ENCODE measurements at regions not wholly inside any gene's neighbourhood (a gene's known extent, or its start where the extent isn't known, plus 50 kb on each side); places are given as distances from the start of the nearest gene placed in this dataset.
"Not testable (repeated sequence)": the region's sequence is repeated elsewhere in the genome, so short reads cannot be mapped to it uniquely, and the experiment has no call there.

DNA sequence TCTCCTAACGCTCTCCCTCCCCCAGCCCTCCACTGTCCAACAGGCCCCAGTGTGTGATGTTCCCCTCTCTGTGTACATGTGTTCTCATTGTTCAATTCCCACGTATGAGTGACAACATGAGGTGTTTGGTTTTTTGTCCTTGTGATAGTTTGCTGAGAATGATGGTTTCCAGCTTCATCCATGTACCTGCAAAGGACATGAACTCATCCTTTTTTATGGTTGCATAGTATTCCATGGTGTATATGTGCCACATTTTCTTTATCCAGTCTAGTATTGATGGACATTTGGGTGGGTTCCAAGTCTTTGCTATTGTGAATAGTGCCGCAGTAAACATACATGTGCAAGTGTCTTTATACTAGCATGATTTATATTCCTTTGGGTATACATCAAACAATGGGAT, 347.4 kb downstream of the MAGEE1 start:
- not testable (repeated sequence) for DNase-seq (ENCODE audit: low read depth, low spot score)

DNA sequence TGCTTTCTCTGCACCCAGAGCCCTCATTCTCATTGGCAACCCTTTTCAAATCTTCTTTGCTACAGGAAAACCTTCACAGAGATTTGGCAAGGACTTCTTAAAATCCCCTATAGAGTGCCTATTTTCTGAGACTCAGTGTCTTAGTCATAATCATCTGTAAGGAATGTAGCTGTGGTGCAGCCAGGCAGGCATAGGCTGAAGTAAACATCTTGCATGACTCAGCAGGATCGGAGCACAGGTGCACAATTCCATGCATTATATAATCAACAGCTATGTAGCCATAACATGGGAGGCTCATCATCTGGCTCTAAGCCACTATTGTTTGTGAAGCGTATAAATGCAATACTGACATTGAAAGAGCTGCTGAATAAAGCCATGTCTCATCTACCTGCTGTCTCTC, 368.8 kb downstream of the MAGEE1 start:
- DNase-seq (ENCODE audit: low read depth, low spot score), result no peak

DNA sequence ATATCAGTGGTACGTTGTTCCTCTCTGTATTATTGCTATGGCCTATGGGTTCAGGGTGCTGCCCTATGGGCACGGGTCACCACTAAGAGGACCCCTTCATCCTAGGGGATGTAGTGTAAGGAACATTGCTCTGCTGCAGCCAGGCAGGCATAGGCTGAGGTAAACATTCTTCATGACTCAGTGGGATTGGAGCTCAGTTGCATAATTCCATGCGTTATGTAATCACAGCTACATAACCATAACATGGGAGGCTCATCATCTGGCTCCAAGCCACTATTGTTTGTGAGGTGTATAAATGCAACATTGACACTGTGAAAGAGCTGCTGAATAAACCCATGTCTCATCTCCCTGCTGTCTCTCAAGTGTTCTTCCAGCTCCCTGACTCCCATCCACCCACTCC, 375.2 kb downstream of the MAGEE1 start:
- no peak for DNase-seq (ENCODE audit: low read depth, low spot score)

DNA sequence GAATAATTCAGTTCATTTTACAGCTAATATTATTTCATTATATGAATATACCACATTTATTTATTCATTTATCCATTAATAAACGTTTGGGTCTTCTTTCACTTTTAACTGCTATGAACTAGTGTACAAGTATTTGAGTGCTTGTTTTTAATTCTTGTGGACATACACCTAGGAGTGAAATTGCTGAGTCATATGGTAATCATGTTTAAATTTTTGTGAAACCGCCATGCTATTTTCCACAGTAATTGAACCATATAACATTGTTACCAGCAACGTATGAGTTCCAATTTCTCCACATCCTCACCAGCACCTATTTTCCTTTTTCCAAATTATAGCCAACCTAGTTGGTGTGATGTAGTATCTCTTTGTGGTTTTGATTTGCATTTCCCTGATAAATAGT, 388.2 kb downstream of the MAGEE1 start:
- DNase-seq (ENCODE audit: low read depth, low spot score), result no peak

DNA sequence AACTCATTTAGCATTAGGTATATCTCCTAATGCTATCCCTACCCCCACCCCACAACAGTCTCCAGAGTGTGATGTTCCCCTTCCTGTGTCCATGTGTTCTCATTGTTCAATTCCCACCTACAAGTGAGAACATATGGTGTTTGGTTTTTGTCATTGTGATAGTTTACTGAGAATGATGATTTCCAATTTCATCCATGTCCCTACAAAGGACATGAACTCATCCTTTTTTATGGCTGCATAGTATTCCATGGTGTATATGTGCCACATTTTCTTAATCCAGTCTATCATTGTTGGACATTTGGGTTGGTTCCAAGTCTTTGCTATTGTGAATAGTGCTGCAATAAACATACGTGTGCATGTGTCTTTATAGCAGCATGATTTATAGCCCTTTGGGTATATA, 389.8 kb downstream of the MAGEE1 start:
- not testable (repeated sequence) for DNase-seq (ENCODE audit: low read depth, low spot score)

DNA sequence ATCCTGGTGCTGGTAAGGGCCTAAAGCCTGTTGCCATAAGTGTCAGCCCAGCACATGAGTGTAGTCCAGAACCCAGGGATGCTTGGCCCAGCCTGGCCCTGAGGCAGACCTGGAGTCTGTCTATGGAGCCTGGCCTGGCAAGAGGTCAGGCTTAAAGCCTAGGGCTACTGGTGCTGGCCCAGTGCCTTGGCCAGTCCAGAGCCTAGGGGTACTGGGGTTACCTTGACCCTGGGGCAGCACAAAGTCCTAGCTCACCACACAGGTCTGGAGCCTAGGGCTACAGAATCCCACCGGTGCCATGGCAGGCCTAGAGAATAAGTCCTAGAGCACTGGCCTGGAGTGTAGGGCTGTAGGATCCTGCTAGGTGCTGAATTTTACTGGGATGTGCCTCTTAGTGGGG, 393.8 kb downstream of the MAGEE1 start:
- DNase-seq (ENCODE audit: low read depth, low spot score), result no peak

DNA sequence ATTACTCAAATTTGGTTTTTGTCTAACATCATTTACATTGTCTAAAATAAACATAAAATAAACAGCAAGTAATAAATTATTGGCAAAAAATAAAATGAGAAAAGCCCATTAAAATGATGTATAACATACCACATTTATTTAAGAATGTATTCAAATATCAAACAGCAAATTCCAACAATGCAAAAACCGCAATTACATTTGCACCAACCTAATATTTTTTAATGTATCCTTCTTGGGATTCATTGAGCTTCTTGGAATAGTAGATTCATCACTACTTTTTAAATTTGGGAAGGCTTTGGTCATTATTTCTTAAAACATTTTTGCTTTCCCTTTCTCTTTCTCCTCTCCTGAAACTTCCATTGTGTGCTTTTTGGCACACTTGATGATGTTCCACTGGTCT, 400.2 kb downstream of the MAGEE1 start:
- no peak for DNase-seq (ENCODE audit: low read depth, low spot score)

DNA sequence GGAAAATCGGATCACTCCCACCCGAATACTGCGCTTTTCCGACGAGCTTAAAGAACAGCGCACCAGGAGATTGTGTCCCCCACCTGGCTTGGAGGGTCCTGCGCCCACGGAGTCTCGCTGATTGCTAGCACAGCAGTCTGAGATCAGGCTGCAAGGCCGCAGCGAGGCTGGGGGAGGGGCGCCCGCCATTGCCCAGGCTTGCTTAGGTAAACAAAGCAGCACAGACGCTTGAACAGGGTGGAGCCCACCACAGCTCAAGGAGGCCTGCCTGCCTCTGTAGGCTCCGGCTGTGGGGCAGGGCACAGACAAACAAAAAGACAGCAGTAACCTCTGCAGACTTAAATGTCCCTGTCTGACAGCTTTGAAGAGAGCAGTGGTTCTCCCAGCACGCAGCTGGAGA, 413.4 kb downstream of the MAGEE1 start:
- not testable (repeated sequence) for DNase-seq (ENCODE audit: low read depth, low spot score)

DNA sequence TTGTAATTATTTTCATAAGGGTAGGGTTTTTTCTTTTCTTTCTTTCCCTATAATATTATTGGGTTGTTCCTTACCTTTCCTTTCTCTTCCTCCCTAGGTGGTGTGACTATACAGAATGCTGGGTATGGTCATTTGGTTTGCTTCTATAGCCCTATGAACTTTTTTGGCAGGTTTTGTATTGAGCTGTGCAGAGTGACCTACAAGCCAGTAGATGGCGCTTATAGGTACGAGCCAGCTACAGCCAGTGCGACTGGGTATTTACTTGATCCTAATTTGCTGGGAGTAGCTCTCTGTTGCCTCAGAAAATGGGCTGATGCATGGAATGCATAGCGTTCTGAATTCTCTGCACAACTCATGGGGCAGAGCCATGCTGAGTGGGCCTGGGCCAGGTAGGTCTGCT, 423.3 kb downstream of the MAGEE1 start:
- DNase-seq (ENCODE audit: low read depth, low spot score), result no peak

DNA sequence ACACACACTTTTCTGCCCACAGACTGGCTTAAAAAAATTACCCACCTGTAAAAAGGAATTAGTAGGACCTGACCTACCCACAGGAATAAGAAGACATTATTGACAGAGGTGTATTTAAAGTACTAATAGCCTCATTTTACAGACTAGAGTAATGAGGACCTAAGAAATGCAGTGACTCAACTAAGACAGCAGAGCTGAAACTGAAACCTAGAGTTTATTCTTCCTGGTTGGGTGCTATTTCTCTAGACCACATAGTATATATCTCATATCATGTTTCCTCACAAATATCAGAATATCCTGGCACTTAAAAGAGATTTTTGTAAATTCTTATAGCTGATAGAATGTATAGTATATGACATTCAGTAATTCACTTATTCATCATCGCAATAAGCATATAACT, 435.0 kb downstream of the MAGEE1 start:
- DNase-seq (ENCODE audit: low read depth, low spot score), result no peak

DNA sequence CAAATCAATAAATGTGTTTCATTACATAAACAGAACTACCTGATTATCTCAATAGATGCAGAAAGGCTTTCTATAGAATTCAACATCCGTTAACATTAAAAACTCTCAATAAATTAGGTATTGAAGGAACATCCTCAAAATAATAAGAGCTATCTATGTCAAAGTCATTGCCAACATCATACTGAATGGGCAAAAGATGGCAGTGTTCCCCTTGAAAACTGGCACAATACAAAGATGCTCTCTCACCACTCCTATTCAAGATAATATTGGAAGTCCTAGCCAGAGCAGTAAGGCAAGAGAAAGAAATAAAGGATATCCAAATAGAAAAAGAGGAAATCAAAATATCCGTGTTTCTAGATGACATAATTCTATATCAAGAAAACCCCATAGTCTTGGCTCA, 466.4 kb downstream of the MAGEE1 start:
- DNase-seq (ENCODE audit: low read depth, low spot score), result no peak

DNA sequence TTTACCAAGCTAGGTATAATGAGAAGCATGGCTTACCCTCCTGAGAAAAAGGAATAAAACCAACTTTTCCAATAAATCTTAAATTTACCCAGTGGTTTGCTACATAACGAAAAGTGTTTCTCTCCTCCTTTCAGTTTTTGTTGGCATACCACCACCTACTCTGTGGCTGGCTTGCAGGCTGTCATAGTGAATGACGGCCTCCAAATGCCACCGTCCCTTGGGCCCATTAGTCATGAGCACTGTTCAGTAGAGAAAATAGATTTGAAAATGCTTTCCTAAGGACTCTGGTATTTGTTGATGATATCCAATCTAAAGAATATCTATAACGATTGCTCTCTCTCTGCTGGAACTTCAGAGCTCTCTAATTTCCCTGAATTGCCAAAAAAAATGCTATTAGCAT, 488.3 kb downstream of the MAGEE1 start:
- no peak for DNase-seq (ENCODE audit: low read depth, low spot score)

DNA sequence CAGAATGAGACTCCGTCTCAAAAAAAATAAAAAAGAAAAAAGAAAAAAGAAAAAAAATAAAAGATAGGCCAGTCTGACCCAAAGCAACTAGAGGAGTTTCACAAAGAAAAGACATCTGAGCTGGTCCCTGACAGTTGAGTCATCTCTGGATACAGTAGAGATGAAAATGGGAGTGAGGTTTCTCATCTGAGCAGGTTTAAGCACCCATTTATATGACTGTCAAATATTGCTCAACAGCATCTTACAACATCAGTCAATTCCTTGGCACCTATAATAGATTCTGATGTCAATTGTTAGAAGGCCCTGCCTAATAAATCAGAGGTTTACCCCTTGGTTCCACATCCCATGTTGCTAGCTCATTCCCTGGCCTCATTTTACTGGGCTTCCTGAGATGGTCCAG, 490.5 kb downstream of the MAGEE1 start:
- DNase-seq (ENCODE audit: low read depth, low spot score), result no peak

DNA sequence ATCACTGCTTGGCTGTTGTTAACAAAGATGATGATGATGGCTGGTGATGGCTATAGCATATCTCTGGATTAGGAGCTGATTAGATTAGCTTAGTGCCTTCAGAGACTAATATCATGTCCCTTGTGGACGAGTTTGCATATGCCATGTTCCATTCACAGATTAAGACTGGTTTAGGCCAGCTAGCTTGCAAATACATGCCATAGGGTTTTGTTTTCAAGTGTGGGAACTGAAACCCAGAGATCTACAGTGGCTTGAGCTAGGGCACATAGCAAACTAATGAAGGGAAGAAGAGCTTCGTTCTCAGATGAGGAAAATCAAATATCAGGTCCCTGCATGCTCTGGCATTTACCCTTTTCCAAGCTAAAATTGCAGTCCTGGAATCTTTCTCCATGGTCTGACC, 492.3 kb downstream of the MAGEE1 start:
- no peak for DNase-seq (ENCODE audit: low read depth, low spot score)

DNA sequence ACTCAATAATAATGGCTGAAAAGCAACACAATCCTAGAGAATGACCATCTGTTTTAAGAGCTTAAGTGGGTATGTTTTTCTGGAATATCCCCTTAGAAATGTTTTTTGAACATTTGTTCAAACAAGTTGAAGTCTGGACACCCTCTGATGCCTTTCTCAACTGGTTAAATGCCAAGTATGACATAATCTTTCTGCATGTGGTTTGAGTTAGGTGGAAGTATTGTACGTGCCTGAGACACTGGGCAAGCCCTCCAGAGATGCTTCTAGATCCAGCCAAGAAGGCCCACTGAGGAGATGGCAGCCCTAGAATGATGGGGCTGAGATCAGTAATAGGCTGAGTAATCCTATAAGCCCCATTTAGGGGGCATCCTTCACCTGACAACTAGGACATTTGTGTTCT, 493.1 kb downstream of the MAGEE1 start:
- no peak for DNase-seq (ENCODE audit: low read depth, low spot score)

DNA sequence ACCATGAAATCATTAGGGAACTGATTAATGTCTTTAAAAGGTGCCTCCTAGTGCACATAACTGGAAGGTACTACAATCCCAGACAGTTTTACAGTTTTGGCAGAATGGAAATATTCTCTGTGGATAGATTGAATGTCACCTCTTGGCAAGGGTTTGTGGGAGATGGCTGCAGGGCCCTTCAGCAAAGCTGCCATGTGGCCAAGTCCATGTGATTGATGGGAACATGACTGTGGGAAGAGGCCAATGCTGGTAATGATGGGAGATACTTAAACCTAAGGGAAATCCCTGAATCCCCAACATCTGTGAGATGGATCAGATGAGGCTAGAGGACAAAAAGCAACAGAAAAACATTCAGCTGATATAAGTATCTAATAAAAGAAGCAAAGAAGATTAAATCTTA, 493.7 kb downstream of the MAGEE1 start:
- DNase-seq (ENCODE audit: low read depth, low spot score), result no peak

DNA sequence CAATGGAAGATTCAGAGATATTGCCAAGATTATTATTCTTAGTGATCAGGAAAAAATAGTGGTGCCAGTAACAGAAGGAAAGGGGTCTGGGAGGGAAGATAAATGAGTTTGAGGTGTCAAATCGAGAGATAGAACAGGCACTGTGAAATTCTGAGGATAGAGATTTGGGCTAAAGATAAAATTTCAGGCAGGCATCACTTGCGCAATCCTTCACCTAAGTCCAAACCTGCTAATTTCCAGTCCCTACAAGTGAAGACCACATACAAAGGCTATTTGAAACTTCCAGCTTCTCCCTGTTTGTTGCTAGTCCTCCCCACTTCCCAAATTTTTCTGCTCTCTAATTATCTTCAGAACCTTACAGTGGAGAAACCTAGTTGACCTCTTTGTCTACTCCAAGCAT, 494.6 kb downstream of the MAGEE1 start:
- DNase-seq (ENCODE audit: low read depth, low spot score), result no peak

DNA sequence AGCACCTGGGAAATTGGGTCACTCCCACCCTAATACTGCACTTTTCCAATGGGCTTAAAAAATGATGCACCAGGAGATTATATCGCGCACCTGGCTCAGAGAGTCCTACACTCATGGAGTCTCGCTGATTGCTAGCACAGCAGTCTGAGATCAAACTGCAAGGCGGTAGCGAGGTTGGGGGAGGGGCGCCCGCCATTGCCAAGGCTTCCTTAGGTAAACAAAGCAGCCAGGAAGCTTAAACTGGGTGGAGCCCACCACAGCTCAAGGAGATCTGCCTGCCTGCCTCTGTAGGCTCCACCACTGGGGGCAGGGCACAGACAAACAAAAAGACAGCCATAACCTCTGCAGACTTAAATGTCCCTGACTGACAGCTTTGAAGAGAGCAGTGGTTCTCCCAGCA, 497.1 kb downstream of the MAGEE1 start:
- DNase-seq (ENCODE audit: low read depth, low spot score), result not testable (repeated sequence)

DNA sequence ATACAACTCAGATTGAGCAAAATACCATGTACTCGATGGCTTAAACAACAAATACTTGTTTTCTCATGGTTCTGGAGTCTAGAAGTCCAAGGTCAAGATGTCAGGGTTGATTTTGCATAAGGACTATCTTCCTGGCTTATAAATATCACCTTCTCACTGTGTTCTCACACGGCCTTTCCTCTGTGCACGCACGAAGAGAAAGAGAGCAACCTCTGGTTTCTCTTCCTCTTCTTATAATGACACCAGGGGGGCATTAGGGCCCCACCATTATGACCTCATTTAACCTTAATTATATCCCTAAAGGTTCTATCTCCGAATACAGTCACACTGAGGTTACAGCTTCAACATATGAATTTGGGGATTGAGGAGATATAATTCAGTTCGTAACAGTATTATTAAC, 504.0 kb downstream of the MAGEE1 start:
- DNase-seq (ENCODE audit: low read depth, low spot score), result no peak

DNA sequence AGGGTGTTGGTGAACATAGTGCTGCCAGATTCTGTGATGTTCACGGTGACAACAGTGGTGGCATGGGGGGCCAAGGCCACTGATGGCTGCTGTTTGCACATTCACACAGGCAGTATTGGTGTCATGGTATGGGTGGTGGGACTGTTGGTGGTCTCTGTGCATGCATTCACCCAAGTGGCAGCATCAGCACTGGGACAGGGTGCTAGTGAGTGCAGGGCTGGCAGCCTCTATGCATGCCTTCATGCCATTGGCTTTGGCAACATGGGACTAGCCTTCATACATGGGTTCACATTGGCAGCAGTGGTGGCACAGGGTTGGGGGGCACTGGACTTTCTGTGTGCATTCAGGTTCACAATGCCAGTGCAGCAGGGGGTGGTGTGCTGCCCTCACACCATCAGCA, 489.7 kb upstream of the FGF16 start:
- no peak for DNase-seq (ENCODE audit: low read depth, low spot score)

DNA sequence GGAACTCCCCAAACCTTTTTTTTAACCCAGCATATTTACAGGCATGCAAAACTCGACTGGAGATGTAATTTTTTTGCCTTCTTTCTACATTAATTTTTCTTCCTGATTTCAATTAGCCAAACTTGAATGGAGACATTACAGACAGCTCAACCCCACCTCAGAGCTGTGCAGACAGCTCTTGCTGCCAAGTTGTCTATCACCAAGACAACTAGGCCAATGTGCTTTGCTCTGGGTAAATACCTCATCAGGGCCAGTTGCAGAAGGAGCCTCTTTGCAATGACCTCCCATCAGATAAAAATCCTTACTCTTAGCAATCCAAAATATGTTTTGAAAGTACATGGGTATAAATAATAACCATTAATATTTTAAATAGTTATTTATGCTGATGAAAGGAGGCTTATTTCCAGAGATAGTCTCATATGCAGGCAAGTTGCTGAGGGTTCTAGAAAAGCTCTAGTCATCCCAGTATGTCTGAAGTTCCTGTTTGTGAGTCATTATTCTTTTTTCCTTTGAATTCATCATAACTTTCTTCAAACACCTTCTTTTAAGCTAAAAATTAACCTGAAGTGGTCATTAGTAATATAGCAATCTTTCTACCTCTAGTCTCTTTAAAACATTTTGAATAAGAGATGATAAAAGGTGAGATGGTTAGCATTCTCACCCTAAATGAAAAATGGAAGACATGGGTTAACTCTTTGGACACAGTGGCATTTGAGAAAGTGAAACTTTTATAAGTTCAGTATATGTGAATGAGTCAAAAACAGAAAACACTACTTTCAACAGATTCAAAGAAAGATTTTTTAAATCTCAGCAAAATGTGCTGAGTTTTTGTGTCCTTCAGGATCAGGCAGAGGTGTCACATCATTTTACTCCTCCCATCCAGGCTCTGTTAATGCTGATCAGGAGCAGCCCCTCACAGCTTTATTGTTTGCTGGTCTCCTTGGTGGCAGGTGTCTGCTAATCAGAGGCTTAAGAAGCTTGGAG, 475.5 kb upstream of the FGF16 start:
- DNase-seq (ENCODE audit: low read depth, low spot score), result no peak

DNA sequence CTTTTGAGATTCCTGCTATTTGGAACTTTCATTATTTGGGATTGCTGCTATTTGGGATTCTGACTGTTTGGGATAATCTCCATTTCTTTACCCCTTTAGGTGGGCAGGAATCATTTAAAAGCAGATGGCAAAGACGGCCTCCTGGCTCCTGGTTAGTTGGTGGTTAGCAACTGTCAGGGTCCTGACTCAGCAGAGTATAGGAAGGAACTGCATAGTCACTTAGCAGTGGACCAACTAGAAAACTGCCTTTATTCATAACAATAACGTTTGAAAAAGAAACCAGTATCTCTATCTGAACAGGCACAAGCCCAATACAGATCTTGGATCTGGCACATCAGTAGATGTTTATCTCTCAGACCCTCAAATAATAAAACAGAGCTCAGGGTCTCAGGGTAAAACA, 469.7 kb upstream of the FGF16 start:
- no peak for DNase-seq (ENCODE audit: low read depth, low spot score)

DNA sequence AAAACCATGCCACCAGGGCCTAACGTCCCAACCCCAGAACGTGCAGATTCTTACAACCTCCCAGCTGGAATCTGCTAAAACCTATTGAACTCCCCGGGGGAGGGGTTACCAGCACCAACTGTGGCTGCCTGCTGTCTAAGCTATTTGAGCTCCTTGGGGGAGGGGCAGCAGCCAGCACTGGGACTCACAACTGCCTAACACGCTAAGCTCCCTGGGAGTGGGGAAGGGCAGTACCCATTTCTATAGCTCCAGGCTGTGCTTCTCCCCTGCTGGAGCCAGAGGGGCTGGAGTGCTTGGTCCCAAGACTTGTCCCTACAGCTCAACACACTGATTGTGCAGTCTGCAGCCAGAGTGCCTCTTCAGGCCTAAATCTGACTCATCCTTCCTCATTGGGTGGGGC, 459.8 kb upstream of the FGF16 start:
- DNase-seq (ENCODE audit: low read depth, low spot score), result no peak

DNA sequence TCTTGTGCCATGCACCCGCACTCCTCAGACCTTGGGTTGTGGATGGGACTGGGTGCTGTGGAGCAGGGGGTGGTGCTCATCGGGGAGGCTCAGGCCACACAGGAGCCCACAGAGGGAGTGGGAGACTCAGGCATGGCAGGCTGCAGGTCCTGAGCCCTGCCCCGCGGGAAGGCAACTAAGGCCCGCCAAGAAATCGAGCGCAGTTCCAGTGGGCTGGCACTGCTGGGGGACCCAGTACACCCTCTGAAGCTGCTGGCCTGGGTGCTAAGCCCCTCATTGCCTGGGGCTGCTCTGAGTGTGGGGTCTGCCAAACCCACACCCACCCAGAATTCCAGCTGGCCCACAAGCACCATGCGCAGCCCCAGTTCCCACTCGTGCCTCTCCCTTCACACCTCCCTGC, 450.5 kb upstream of the FGF16 start:
- DNase-seq (ENCODE audit: low read depth, low spot score), result no peak

Data from smooth muscle cell of the brain vasculature (primary cell).